PC-9 (cell line): ENCODE measurements at regions not wholly inside any gene's neighbourhood (a gene's known extent, or its start where the extent isn't known, plus 50 kb on each side); places are given as distances from the start of the nearest gene placed in this dataset.

Experiments
- EZH2 ChIP-seq: fragments of 200-600 bp; sonication (generic); IDR thresholded peaks from 2 replicates; pipeline ENCODE4 v1.8.0; 2017; ENCODE audit warnings: antibody characterized with exemption, low read depth
- TF ChIP-seq, protein P1 (sequence below): fragments of 200-600 bp; sonication (generic); conservative IDR thresholded peaks from 2 replicates; pipeline ENCODE4 v1.6.1; 2017; ENCODE audit warnings: mixed run types, antibody characterized with exemption, mild to moderate bottlenecking, moderate library complexity

- TF ChIP-seq, protein P1, sequence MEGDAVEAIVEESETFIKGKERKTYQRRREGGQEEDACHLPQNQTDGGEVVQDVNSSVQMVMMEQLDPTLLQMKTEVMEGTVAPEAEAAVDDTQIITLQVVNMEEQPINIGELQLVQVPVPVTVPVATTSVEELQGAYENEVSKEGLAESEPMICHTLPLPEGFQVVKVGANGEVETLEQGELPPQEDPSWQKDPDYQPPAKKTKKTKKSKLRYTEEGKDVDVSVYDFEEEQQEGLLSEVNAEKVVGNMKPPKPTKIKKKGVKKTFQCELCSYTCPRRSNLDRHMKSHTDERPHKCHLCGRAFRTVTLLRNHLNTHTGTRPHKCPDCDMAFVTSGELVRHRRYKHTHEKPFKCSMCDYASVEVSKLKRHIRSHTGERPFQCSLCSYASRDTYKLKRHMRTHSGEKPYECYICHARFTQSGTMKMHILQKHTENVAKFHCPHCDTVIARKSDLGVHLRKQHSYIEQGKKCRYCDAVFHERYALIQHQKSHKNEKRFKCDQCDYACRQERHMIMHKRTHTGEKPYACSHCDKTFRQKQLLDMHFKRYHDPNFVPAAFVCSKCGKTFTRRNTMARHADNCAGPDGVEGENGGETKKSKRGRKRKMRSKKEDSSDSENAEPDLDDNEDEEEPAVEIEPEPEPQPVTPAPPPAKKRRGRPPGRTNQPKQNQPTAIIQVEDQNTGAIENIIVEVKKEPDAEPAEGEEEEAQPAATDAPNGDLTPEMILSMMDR: no peak
- TF ChIP-seq EZH2: no peak
Measured at GRCh38 chr4:83207497-83208101, 77.0 kb downstream of the COQ2 start.
